PC-9 (cell line): ENCODE measurements at regions not wholly inside any gene's neighbourhood (a gene's known extent, or its start where the extent isn't known, plus 50 kb on each side); places are given as distances from the start of the nearest gene placed in this dataset.

Source experiments
- BruUV-seq: library from RNA; stranded (reverse); fragments of 400-500 nt; replicated peaks from 2 replicates; lab custom pipeline; 2021; lab: Mats Ljungman, UMichigan
- CTCF ChIA-PET: fragments of 300-600 bp; sonication (Branson Sonifier 250); formaldehyde crosslinking; loops from one replicate; lab custom pipeline; 2022; ENCODE audit warnings: antibody characterized with exemption; lab: Charles Lee
- POLR2A ChIA-PET: fragments of 300-600 bp; sonication (Branson Sonifier 250); formaldehyde crosslinking; loops from one replicate; lab custom pipeline; 2022; ENCODE audit warnings: antibody characterized with exemption; ENCODE audit not compliant: unreplicated experiment; lab: Charles Lee
- DNase-seq, 2 experiments: peaks; one replicate each; pipeline versions ENCODE4 v3.0.0 to v3.0.0-alpha.2; 2015 to 2022; ENCODE audit warnings: mixed read lengths in 1 of 2
- H2AFZ ChIP-seq: fragments of 200-600 bp; sonication (generic); 2 replicates; pipeline ENCODE4 v1.8.1; 2017; ENCODE audit warnings: antibody characterized with exemption
- H3F3A ChIP-seq: fragments of 200-600 bp; sonication (generic); 2 replicates; pipeline ENCODE4 v1.8.1; 2017; ENCODE audit warnings: antibody characterized with exemption, mild to moderate bottlenecking, low read depth; ENCODE audit not compliant: insufficient read depth
- H3K27ac ChIP-seq: fragments of 200-600 bp; sonication (generic); 2 replicates; pipeline ENCODE4 v1.6.1; 2016; ENCODE audit warnings: mixed run types
- H3K27me3 ChIP-seq: fragments of 200-600 bp; sonication (generic); 2 replicates; pipeline ENCODE4 v1.6.1; 2016; ENCODE audit warnings: low read depth, mixed run types; ENCODE audit not compliant: insufficient read depth
- H3K36me3 ChIP-seq: fragments of 200-600 bp; sonication (generic); 2 replicates; pipeline ENCODE4 v1.6.1; 2016; ENCODE audit warnings: low read depth, mixed run types
- H3K4me1 ChIP-seq: fragments of 200-600 bp; sonication (generic); replicated peaks from 2 replicates; pipeline ENCODE4 v1.6.1; 2016; ENCODE audit warnings: mixed run types; ENCODE audit not compliant: insufficient read depth
- H3K4me2 ChIP-seq: fragments of 200-600 bp; sonication (generic); 2 replicates; pipeline ENCODE4 v1.6.1; 2017; ENCODE audit warnings: mixed run types
- H3K4me3 ChIP-seq: fragments of 200-600 bp; sonication (generic); 2 replicates; pipeline ENCODE4 v1.6.1; 2016; ENCODE audit warnings: mixed run types
- H3K79me2 ChIP-seq: fragments of 200-600 bp; sonication (generic); 2 replicates; pipeline ENCODE4 v1.6.1; 2017; ENCODE audit warnings: low read depth, mixed run types
- H3K9me2 ChIP-seq: fragments of 200-600 bp; sonication (generic); 2 replicates; pipeline ENCODE4 v1.8.1; 2017; ENCODE audit warnings: mild to moderate bottlenecking; ENCODE audit not compliant: insufficient read depth
- H3K9me3 ChIP-seq: fragments of 200-600 bp; sonication (generic); 2 replicates; pipeline ENCODE4 v1.8.1; 2016; ENCODE audit warnings: low read depth; ENCODE audit not compliant: insufficient read depth
- H4K20me1 ChIP-seq: fragments of 200-600 bp; sonication (generic); 2 replicates; pipeline ENCODE4 v1.8.1; 2017; ENCODE audit not compliant: insufficient read depth
- EZH2 ChIP-seq: fragments of 200-600 bp; sonication (generic); IDR thresholded peaks from 2 replicates; pipeline ENCODE4 v1.8.0; 2017; ENCODE audit warnings: antibody characterized with exemption, low read depth
- intact Hi-C: fragments of 100-400 bp; cut with micrococcal nuclease; formaldehyde crosslinking; loops from one replicate; pipeline ENCODE4 v1.10.0; 2022; ENCODE audit not compliant: unreplicated experiment
- TF ChIP-seq, protein P1 (sequence below): fragments of 200-600 bp; sonication (generic); conservative IDR thresholded peaks from 2 replicates; pipeline ENCODE4 v1.6.1; 2017; ENCODE audit warnings: mixed run types, antibody characterized with exemption, mild to moderate bottlenecking, moderate library complexity

DNA sequence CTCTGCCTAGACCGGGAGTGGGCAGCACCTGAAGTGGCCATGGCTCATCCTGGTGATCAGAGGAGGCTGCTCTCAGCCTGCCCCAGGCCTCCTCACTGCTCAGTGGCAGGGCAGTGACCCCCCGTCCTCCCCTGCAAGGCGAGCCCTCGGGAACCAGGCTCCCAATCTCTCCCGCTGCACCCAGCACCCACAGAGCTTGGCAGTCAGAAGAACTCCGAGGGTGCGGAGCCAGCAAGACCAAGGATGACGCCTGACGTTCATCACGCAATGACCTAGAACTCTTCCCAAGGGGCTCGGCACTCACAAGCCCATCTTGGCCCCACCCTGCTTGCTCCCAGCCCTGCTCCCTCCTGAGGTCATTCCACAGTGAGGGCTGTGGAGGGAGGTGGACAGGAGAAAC lies 189.8 kb upstream of the SALL3 start:
- Histone ChIP-seq H3K27ac (no peak overlapping the region), H3K9me2 (no peaks in the 10 kb centered on the region), H3K27me3 (peaks cover 94% of the 10 kb centered on the region), H3K36me3 (no peaks in the 10 kb centered on the region), H3K79me2 (no peaks in the 10 kb centered on the region), H3F3A (no peaks in the 10 kb centered on the region), H3K4me1 (no peaks in the 10 kb centered on the region), H2AFZ (no peak overlapping the region), H3K9me3 (no peaks in the 10 kb centered on the region), H3K4me2 (no peak overlapping the region), H4K20me1 (no peaks in the 10 kb centered on the region), H3K4me3 (no peak overlapping the region)
- BruUV-seq = no TSS peak
- intact Hi-C loops = no loop called here
- CTCF ChIA-PET = no interaction called here
- TF ChIP-seq, protein P1, sequence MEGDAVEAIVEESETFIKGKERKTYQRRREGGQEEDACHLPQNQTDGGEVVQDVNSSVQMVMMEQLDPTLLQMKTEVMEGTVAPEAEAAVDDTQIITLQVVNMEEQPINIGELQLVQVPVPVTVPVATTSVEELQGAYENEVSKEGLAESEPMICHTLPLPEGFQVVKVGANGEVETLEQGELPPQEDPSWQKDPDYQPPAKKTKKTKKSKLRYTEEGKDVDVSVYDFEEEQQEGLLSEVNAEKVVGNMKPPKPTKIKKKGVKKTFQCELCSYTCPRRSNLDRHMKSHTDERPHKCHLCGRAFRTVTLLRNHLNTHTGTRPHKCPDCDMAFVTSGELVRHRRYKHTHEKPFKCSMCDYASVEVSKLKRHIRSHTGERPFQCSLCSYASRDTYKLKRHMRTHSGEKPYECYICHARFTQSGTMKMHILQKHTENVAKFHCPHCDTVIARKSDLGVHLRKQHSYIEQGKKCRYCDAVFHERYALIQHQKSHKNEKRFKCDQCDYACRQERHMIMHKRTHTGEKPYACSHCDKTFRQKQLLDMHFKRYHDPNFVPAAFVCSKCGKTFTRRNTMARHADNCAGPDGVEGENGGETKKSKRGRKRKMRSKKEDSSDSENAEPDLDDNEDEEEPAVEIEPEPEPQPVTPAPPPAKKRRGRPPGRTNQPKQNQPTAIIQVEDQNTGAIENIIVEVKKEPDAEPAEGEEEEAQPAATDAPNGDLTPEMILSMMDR = no peak
- no peak for TF ChIP-seq EZH2
- DNase-seq = no peak
- POLR2A ChIA-PET = no interaction called here

DNA sequence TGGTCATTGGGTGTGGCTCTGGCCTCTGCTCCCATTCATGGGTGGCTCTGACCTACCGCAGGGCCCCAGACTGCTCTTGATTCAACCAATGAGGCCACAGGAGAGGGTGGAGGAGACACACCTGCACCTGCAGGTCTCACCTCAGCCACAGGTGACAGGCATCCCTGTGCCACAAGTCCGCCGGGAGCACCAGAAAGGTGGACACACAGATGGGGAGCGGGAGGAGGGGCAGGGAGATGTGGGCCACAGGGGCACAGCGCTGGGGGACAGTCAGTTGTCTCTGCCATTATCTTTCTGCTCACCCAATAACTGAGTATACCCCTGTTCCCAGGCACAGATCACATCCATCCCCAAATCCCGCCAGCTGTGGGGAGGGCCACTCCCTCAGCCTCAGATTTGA lies 189.1 kb upstream of the SALL3 start:
- H3K27ac ChIP-seq = no peak overlapping the region
- H3K9me3 ChIP-seq = no peaks in the 10 kb centered on the region
- peaks cover 94% of the 10 kb centered on the region for H3K27me3 ChIP-seq
- no peak overlapping the region for H3K4me2 ChIP-seq
- H3K79me2 ChIP-seq = no peaks in the 10 kb centered on the region
- no peak for TF ChIP-seq EZH2
- TF ChIP-seq, protein P1 = no peak
- BruUV-seq = no TSS peak
- CTCF ChIA-PET = no interaction called here
- intact Hi-C loops = no loop called here
- H3F3A ChIP-seq = no peaks in the 10 kb centered on the region
- H3K9me2 ChIP-seq = no peaks in the 10 kb centered on the region
- POLR2A ChIA-PET = no interaction called here
- no peaks in the 10 kb centered on the region for H4K20me1 ChIP-seq
- H3K4me1 ChIP-seq = no peaks in the 10 kb centered on the region
- no peak overlapping the region for H3K4me3 ChIP-seq
- no peak overlapping the region for H2AFZ ChIP-seq
- no peaks in the 10 kb centered on the region for H3K36me3 ChIP-seq
- DNase-seq = no peak

DNA sequence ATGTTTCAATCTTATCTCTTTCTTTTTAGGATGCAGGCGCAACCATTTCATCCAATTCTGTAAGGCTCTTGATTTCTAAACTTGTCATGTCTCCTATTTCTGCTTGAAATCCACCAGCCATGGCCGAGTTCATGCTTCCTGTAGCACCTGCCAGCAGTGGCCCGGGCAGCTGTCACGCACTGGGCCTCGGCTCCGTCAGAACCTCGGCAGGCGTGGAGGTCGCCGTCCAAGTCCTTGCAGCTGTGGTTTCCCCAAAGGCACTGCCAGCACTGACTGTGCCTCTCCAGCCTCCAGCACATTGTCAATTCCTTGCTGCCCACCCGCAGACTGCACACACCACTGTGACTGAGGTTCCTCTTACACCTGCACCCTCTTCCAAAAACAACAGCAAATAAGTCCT lies 188.7 kb upstream of the SALL3 start:
- H3K27me3 ChIP-seq = peaks cover 94% of the 10 kb centered on the region
- CTCF ChIA-PET = no interaction called here
- intact Hi-C loops = no loop called here

More for the DNA sequence above, 188.7 kb upstream of the SALL3 start:
- H3K9me2 ChIP-seq = no peaks in the 10 kb centered on the region
- no peak overlapping the region for H3K4me2 ChIP-seq
- H3K27ac ChIP-seq = no peak overlapping the region
- no peaks in the 10 kb centered on the region for H3F3A ChIP-seq
- TF ChIP-seq, protein P1 = no peak
- no peak for TF ChIP-seq EZH2
- H3K36me3 ChIP-seq = no peaks in the 10 kb centered on the region
- no peak for DNase-seq
- H3K9me3 ChIP-seq = no peaks in the 10 kb centered on the region
- no peaks in the 10 kb centered on the region for H4K20me1 ChIP-seq
- H3K79me2 ChIP-seq = no peaks in the 10 kb centered on the region
- no peak overlapping the region for H3K4me3 ChIP-seq
- POLR2A ChIA-PET = no interaction called here
- H3K4me1 ChIP-seq = no peaks in the 10 kb centered on the region
- H2AFZ ChIP-seq = no peak overlapping the region
- no TSS peak for BruUV-seq
